ENCODE measurements at regions not wholly inside any gene's neighbourhood (a gene's known extent, or its start where the extent isn't known, plus 50 kb on each side); places are given as distances from the start of the nearest gene placed in this dataset.

DNA sequence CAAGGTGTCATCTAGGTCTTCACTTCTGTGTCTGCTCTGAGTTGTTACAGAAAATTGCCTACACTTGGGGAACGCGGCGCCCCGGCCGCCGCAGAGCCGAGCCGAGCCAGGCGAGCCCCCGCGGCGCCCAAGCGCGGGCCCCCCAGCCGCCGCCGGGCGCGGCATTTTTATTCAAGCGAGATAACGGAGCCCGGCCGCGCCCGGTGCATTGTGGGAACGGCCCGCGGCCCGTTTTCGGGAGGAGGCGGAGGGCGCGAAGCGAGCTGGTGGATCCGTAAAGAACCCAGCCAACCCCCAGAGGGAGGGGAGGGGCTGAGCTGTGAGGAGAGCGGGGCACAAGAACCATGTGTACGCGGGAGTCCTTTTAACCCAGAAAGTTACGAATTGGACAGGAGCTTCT lies 191.8 kb downstream of the FTCDNL1 start:
- no peak for DNase-seq (ENCODE audit: low spot score)
- in situ Hi-C loops (cut with MboI; ENCODE audit: low sequenced_read_pairs, unreplicated experiment), result no loop called here
- TF ChIP-seq, protein P1, sequence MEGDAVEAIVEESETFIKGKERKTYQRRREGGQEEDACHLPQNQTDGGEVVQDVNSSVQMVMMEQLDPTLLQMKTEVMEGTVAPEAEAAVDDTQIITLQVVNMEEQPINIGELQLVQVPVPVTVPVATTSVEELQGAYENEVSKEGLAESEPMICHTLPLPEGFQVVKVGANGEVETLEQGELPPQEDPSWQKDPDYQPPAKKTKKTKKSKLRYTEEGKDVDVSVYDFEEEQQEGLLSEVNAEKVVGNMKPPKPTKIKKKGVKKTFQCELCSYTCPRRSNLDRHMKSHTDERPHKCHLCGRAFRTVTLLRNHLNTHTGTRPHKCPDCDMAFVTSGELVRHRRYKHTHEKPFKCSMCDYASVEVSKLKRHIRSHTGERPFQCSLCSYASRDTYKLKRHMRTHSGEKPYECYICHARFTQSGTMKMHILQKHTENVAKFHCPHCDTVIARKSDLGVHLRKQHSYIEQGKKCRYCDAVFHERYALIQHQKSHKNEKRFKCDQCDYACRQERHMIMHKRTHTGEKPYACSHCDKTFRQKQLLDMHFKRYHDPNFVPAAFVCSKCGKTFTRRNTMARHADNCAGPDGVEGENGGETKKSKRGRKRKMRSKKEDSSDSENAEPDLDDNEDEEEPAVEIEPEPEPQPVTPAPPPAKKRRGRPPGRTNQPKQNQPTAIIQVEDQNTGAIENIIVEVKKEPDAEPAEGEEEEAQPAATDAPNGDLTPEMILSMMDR (IDR thresholded peaks at IDR 0.05; ENCODE audit: borderline replicate concordance, control extremely low read depth, extremely low read depth, insufficient read depth, missing control alignments), result no peak

DNA sequence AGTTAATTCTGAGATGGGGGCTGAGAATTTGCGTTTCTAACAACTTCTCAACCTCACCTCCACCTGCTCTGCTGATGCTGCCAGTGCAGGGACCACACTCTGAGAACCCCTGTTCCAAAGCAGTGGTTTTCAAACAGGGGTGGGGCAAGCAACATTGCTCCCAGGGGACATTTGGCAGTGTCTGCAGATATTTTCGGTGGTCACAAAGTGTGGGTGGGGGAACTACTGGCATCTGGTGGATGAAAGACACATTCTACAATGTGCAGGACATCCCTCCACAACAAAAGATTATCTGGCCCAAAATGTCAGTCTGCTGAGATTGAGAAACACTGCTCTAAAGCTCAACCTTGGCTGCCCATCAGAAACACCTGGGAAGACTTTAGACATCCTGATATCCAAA lies 188.7 kb upstream of the SATB2 start:
- TF ChIP-seq, protein P1 (IDR thresholded peaks at IDR 0.05; ENCODE audit: borderline replicate concordance, control extremely low read depth, extremely low read depth, insufficient read depth, missing control alignments), result no peak
- in situ Hi-C loops (cut with MboI; ENCODE audit: low sequenced_read_pairs, unreplicated experiment), result no loop called here
- no peak for DNase-seq (ENCODE audit: low spot score)

DNA sequence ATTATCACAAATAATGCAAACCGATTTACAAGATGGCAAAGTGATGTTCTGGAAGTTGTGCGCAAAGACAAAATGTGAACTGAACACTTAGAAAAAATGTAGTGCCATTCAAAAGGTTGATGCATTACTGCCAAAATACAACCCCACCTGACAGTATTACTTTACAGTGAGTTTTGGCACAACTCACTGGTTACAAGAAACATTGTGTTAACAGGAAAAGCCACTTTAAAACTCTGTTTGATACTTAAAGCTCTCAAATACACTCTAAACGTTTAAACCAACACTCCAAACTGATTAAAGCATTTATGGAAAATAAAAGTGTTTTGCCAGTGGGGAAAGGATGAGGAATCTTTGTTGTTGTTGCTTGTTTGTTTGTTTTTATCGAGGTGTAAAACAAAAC lies 173.4 kb upstream of the SATB2 start:
- TF ChIP-seq, protein P1 (IDR thresholded peaks at IDR 0.05; ENCODE audit: borderline replicate concordance, control extremely low read depth, extremely low read depth, insufficient read depth, missing control alignments), result no peak
- no peak for DNase-seq (ENCODE audit: low spot score)
- in situ Hi-C loops (cut with MboI; ENCODE audit: low sequenced_read_pairs, unreplicated experiment), result no loop called here

DNA sequence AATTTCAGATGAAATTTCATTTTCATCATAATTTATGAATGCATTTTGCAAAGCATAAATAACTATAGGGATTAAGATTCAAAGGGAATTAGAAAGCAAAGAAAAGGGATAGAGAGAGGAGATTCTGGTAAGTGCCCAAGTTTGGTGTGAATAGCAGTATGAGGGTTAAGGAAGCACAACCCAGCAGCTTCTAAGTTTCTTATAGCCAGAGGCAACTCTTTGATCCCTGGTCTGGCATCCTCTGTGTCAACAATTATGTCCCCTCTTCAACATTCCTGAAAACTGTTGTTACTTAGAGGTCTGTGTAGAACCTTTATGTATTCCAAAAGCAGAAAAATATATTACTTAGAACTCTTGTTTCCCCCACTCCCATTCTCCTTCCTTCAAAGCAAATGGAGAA lies 171.6 kb upstream of the SATB2 start:
- no peak for DNase-seq (ENCODE audit: low spot score)
- in situ Hi-C loops (cut with MboI; ENCODE audit: low sequenced_read_pairs, unreplicated experiment), result no loop called here
- TF ChIP-seq, protein P1 (IDR thresholded peaks at IDR 0.05; ENCODE audit: borderline replicate concordance, control extremely low read depth, extremely low read depth, insufficient read depth, missing control alignments), result no peak

DNA sequence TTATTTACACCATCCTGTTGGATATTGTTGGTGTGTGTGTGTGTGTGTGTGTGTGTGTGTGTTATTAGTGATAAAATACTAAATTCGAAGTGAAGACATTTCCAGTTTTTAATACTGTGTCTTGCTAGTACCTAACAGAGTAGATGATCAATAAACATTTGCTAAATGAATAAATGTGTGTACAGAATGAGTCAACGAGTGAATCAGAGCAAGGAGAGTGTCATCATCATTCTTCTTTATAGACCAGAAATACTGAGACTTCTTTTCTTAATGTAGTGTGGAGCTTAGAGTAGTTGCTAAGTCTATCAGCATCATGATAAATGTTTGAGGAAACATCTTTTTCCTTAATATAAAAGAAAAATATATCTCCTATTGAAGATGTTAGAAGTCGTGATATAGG lies 169.7 kb upstream of the SATB2 start:
- TF ChIP-seq, protein P1 (IDR thresholded peaks at IDR 0.05; ENCODE audit: borderline replicate concordance, control extremely low read depth, extremely low read depth, insufficient read depth, missing control alignments), result no peak
- in situ Hi-C loops (cut with MboI; ENCODE audit: low sequenced_read_pairs, unreplicated experiment), result no loop called here
- DNase-seq (ENCODE audit: low spot score), result no peak

DNA sequence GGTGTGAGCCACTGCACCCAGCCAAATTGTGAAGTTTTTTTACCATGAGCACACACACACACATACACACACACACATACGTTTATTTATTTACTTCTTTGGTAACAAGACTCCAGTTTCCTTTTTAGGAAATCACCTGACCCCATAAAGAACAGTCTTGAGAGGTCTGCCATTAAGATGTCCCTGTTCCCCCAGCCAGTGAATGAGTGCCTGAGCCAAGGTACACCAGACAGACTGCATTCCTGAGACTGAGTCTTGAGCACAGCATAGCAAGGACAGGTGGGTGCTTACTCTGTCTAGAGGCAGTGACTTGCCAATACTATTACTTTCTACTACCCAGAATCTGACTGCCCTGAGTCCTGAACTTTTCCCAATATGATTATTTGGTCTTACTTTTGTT lies 167.2 kb upstream of the SATB2 start:
- no peak for DNase-seq (ENCODE audit: low spot score)
- TF ChIP-seq, protein P1 (IDR thresholded peaks at IDR 0.05; ENCODE audit: borderline replicate concordance, control extremely low read depth, extremely low read depth, insufficient read depth, missing control alignments), result no peak
- in situ Hi-C loops (cut with MboI; ENCODE audit: low sequenced_read_pairs, unreplicated experiment), result no loop called here
